Smooth muscle cell (in vitro differentiated cells): ENCODE measurements at regions not wholly inside any gene's neighbourhood (a gene's known extent, or its start where the extent isn't known, plus 50 kb on each side); places are given as distances from the start of the nearest gene placed in this dataset.

ENCODE experiments used
- DNase-seq: peaks from one replicate; lab custom pipeline; 2025; ENCODE audit not compliant: unreplicated experiment; lab: John Stamatoyannopoulos, UW
- H2AFZ ChIP-seq: fragments of 200-600 bp; sonication (generic); 2 replicates; pipeline ENCODE4 v1.6.0; 2016; ENCODE audit warnings: antibody characterized with exemption, low read depth, mild to moderate bottlenecking
- H3F3A ChIP-seq: fragments of 200-600 bp; sonication (generic); 2 replicates; pipeline ENCODE4 v1.6.0; 2017; ENCODE audit warnings: antibody characterized with exemption, low read depth
- H3K27ac ChIP-seq: fragments of 200-600 bp; sonication (generic); 2 replicates; pipeline ENCODE4 v1.5.1; 2016; ENCODE audit warnings: low read depth, mild to moderate bottlenecking
- H3K27me3 ChIP-seq: fragments of 200-600 bp; sonication (generic); 2 replicates; pipeline ENCODE4 v1.6.1; 2016; ENCODE audit warnings: low read depth, mild to moderate bottlenecking
- H3K36me3 ChIP-seq: fragments of 200-600 bp; sonication (generic); 2 replicates; pipeline ENCODE4 v1.5.1; 2016; ENCODE audit warnings: low read depth
- H3K4me1 ChIP-seq: fragments of 200-600 bp; sonication (generic); 2 replicates; pipeline ENCODE4 v1.5.1; 2016; ENCODE audit warnings: low read depth
- H3K4me2 ChIP-seq: fragments of 200-600 bp; sonication (generic); 2 replicates; pipeline ENCODE4 v1.6.0; 2016; ENCODE audit warnings: mild to moderate bottlenecking
- H3K4me3 ChIP-seq: fragments of 200-600 bp; sonication (generic); 2 replicates; pipeline ENCODE4 v1.5.1; 2016; ENCODE audit warnings: mild to moderate bottlenecking
- H3K79me2 ChIP-seq: fragments of 200-600 bp; sonication (generic); 2 replicates; pipeline ENCODE4 v1.6.0; 2016; ENCODE audit warnings: low read depth, mild to moderate bottlenecking
- H3K9ac ChIP-seq: fragments of 200-600 bp; sonication (generic); 2 replicates; pipeline ENCODE4 v1.6.0; 2016; ENCODE audit warnings: low read depth
- H3K9me3 ChIP-seq: fragments of 200-600 bp; sonication (generic); replicated peaks from 2 replicates; pipeline ENCODE4 v1.5.1; 2016; ENCODE audit warnings: low read depth
- H4K20me1 ChIP-seq: fragments of 200-600 bp; sonication (generic); 2 replicates; pipeline ENCODE4 v1.6.0; 2016; ENCODE audit warnings: low read depth
- whole genome bisulfite sequencing: methylation state at CpG from one replicate; pipeline ENCODE4 v1.1.7; 2016; ENCODE audit warnings: low lambda C conversion rate; 5-methylcytosine and 5-hydroxymethylcytosine counted together
- TF ChIP-seq, protein P1 (sequence below): fragments of 200-600 bp; sonication (generic); IDR thresholded peaks from 2 replicates; pipeline ENCODE4 v1.5.1; 2017; ENCODE audit warnings: borderline replicate concordance, mild to moderate bottlenecking, antibody characterized with exemption; ENCODE audit not compliant: insufficient read depth, poor library complexity, severe bottlenecking

DNA sequence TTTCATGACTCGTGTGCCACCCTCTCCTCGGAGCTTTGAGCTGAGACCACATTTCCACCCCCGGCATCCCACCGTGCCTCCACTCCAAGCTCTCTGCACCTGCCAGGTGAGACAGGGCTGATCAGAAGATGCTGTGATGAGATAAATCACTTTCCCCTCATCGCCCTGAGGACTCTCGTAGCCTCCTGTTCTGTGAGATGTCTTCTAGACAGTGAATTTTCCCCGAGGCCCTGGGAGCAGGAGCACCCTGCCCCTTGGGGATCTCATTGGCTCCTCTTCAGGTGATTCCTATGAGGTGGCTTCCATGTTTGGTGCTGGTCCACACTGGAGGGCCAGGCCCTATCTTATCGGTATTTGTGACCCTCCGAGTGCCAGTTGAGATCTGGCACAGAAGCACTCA, 154.0 kb upstream of the TSHZ3 start:
- Histone ChIP-seq H3F3A (no peaks in the 10 kb centered on the region), H2AFZ (no peak overlapping the region)

DNA sequence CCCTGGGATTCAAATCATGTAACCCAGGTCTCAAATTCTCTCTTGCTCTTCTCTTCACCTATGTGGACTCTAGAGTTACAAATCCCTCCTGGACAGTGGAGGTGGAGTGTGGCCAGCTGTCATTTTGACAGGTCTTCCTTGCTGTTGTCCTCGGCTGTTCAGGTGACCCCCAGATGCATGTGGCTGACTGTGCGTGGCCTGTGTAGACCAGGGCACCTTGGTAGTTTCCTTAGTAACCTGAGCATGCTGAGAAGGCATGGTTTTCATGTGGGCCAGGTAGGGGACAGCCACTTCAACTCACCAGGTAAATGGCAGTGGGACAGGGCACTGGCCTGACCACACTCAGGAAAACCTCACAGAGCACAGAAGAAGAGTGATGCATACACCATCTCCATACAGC, 155.0 kb upstream of the TSHZ3 start:
- 95% methylated on average over 2 of the region's 2 CpGs for WGBS
- TF ChIP-seq, protein P1, sequence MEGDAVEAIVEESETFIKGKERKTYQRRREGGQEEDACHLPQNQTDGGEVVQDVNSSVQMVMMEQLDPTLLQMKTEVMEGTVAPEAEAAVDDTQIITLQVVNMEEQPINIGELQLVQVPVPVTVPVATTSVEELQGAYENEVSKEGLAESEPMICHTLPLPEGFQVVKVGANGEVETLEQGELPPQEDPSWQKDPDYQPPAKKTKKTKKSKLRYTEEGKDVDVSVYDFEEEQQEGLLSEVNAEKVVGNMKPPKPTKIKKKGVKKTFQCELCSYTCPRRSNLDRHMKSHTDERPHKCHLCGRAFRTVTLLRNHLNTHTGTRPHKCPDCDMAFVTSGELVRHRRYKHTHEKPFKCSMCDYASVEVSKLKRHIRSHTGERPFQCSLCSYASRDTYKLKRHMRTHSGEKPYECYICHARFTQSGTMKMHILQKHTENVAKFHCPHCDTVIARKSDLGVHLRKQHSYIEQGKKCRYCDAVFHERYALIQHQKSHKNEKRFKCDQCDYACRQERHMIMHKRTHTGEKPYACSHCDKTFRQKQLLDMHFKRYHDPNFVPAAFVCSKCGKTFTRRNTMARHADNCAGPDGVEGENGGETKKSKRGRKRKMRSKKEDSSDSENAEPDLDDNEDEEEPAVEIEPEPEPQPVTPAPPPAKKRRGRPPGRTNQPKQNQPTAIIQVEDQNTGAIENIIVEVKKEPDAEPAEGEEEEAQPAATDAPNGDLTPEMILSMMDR, result no peak
- H3K9ac ChIP-seq, result no peak overlapping the region

More for the DNA sequence above, 154.0 kb upstream of the TSHZ3 start:
- no peaks in the 10 kb centered on the region for H4K20me1 ChIP-seq
- H3K27ac ChIP-seq, result no peak overlapping the region
- no peaks in the 10 kb centered on the region for H3K9me3 ChIP-seq
- no peak for DNase-seq
- no peak overlapping the region for H3K4me3 ChIP-seq
- TF ChIP-seq, protein P1, result no peak
- H3K79me2 ChIP-seq, result no peaks in the 10 kb centered on the region
- no peaks in the 10 kb centered on the region for H3K36me3 ChIP-seq
- WGBS, result 91% methylated on average over 9 of the region's 9 CpGs
- H3K27me3 ChIP-seq, result no peaks in the 10 kb centered on the region
- H3K4me2 ChIP-seq, result no peak overlapping the region
- no peak overlapping the region for H3K9ac ChIP-seq
- H3K4me1 ChIP-seq, result no peaks in the 10 kb centered on the region

DNA sequence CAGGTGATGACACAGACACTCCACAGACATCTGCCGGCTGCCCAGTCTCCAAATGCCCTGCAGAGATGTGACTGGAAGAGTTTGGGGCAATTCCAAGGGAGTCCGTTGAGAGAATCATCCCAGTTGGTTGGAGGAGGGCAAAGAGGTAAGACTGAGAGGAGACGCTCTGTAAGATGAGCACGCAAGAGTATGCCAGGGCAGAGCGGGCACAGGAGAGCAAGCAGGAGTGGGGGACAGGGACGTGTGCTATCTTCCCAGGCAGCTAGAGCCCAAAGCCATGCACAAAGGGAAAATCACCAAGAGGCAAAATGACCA, 156.3 kb upstream of the TSHZ3 start:
- DNase-seq, result no peak
- TF ChIP-seq, protein P1, result no peak

More for the DNA sequence above, 155.0 kb upstream of the TSHZ3 start:
- DNase-seq, result no peak
- Histone ChIP-seq H3K4me1 (no peaks in the 10 kb centered on the region), H2AFZ (no peak overlapping the region), H3K4me2 (no peak overlapping the region), H3K4me3 (no peak overlapping the region), H3F3A (no peaks in the 10 kb centered on the region), H3K79me2 (no peaks in the 10 kb centered on the region), H3K36me3 (no peaks in the 10 kb centered on the region), H4K20me1 (no peaks in the 10 kb centered on the region), H3K27me3 (no peaks in the 10 kb centered on the region), H3K9me3 (no peaks in the 10 kb centered on the region), H3K27ac (no peak overlapping the region)

DNA sequence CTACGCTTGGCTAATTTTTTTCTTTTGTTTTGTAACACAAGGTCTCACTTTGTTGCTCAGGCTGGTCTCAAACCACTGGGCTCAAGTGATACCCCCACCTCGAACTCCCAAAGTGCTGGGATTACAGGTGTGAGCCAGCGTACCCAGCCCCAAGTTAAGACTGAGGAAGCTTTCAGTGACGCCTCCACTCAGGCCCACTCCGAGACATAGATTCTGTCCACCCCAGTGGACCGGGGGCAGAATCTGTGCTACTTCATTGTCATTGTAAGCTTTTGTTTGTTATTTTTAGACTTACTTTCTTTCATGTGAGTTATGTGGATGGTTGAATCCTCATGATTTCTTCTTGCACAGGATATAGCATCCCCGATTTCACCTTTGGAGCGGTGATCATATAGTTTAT, 156.9 kb upstream of the TSHZ3 start:
- Histone ChIP-seq H3K4me3 (no peak overlapping the region), H3K4me2 (no peak overlapping the region), H4K20me1 (no peaks in the 10 kb centered on the region), H3K27me3 (no peaks in the 10 kb centered on the region), H3K36me3 (no peaks in the 10 kb centered on the region), H3K79me2 (no peaks in the 10 kb centered on the region), H3K27ac (no peak overlapping the region), H3K9ac (no peak overlapping the region), H2AFZ (no peak overlapping the region), H3F3A (no peaks in the 10 kb centered on the region), H3K9me3 (no peaks in the 10 kb centered on the region), H3K4me1 (no peaks in the 10 kb centered on the region)
- TF ChIP-seq, protein P1, result no peak
- no peak for DNase-seq
- 88% methylated on average over 8 of the region's 8 CpGs for WGBS

More for the DNA sequence above, 156.3 kb upstream of the TSHZ3 start:
- Histone ChIP-seq H3K4me2 (no peak overlapping the region), H3K79me2 (no peaks in the 10 kb centered on the region), H3K36me3 (no peaks in the 10 kb centered on the region), H3K27ac (no peak overlapping the region), H3K9me3 (no peaks in the 10 kb centered on the region), H3K27me3 (no peaks in the 10 kb centered on the region), H2AFZ (no peak overlapping the region), H4K20me1 (no peaks in the 10 kb centered on the region), H3K4me3 (no peak overlapping the region), H3K4me1 (no peaks in the 10 kb centered on the region), H3K9ac (no peak overlapping the region), H3F3A (no peaks in the 10 kb centered on the region)
- WGBS, result 97% methylated on average over 6 of the region's 6 CpGs
